IMR-90 (cell line): ENCODE measurements at regions not wholly inside any gene's neighbourhood (a gene's known extent, or its start where the extent isn't known, plus 50 kb on each side); places are given as distances from the start of the nearest gene placed in this dataset.

Source experiments
- BHLHE40 ChIP-seq: fragments of 150-350 bp; IDR thresholded peaks from 2 replicates; pipeline ENCODE4 v1.6.1; 2016; ENCODE audit warnings: mild to moderate bottlenecking, low read depth, low read length
- ELK1 ChIP-seq: fragments of 150-350 bp; IDR thresholded peaks from 2 replicates; pipeline ENCODE4 v1.6.1; 2016; ENCODE audit warnings: low read depth, mild to moderate bottlenecking, low read length, moderate library complexity, borderline replicate concordance
- NFE2L2 ChIP-seq: fragments of 150-350 bp; IDR thresholded peaks from 2 replicates; pipeline ENCODE4 v1.6.1; 2016; ENCODE audit warnings: low read depth, mild to moderate bottlenecking, low read length
- POLR2A ChIP-seq: IDR thresholded peaks from 2 replicates; pipeline ENCODE4 v1.6.1; 2012; ENCODE audit warnings: mild to moderate bottlenecking, low read depth, low read length
- RCOR1 ChIP-seq: IDR thresholded peaks from 2 replicates; pipeline ENCODE4 v1.6.1; 2012; ENCODE audit warnings: mild to moderate bottlenecking, low read length, improper control_type of control experiment; ENCODE audit not compliant: insufficient replicate concordance
- TF ChIP-seq, protein P1 (sequence below): conservative IDR thresholded peaks from 2 replicates; pipeline ENCODE4 v1.5.1; 2012; ENCODE audit warnings: mild to moderate bottlenecking, low read depth, low read length, improper control_type of control experiment

GRCh38 chr11:134663506-134664313 is 251.7 kb upstream of the B3GAT1 start:
- TF ChIP-seq ELK1 (no peak), RCOR1 (no peak), NFE2L2 (no peak), POLR2A (no peak), BHLHE40 (no peak)
- TF ChIP-seq, protein P1, sequence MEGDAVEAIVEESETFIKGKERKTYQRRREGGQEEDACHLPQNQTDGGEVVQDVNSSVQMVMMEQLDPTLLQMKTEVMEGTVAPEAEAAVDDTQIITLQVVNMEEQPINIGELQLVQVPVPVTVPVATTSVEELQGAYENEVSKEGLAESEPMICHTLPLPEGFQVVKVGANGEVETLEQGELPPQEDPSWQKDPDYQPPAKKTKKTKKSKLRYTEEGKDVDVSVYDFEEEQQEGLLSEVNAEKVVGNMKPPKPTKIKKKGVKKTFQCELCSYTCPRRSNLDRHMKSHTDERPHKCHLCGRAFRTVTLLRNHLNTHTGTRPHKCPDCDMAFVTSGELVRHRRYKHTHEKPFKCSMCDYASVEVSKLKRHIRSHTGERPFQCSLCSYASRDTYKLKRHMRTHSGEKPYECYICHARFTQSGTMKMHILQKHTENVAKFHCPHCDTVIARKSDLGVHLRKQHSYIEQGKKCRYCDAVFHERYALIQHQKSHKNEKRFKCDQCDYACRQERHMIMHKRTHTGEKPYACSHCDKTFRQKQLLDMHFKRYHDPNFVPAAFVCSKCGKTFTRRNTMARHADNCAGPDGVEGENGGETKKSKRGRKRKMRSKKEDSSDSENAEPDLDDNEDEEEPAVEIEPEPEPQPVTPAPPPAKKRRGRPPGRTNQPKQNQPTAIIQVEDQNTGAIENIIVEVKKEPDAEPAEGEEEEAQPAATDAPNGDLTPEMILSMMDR: no peak
